A549 (cell line): ENCODE measurements at regions not wholly inside any gene's neighbourhood (a gene's known extent, or its start where the extent isn't known, plus 50 kb on each side); places are given as distances from the start of the nearest gene placed in this dataset.
A peak's percentile ranks its signal among the peaks of the same experiment; 100 is the strongest.

ENCODE experiments used
- ATAC-seq, 2 experiments: fragments of 200-7000 bp in 1 of 2; fragments of >200 bp in 1 of 2; cut with Nextera tagmentation in 1 of 2; cut with Tn5 transposase in 1 of 2; 3 replicates each; pipeline versions ENCODE4 v1.8.0 to v1.9.1; 2018 to 2020; ENCODE audit warnings: mild to moderate bottlenecking in 1 of 2, moderate library complexity in 1 of 2
- CTCF ChIA-PET: fragments of 300-600 bp; sonication (Branson Sonifier 250); formaldehyde crosslinking; extraction: SDS; loops from one replicate; lab custom pipeline; 2021; ENCODE audit warnings: antibody characterized with exemption, inconsistent platforms; lab: Yijun Ruan, JAX
- POLR2A ChIA-PET: fragments of 350-600 bp; formaldehyde crosslinking; extraction: SDS; loops from one replicate; lab custom pipeline; 2021; ENCODE audit warnings: antibody characterized with exemption, inconsistent platforms; lab: Yijun Ruan, JAX
- DNase-seq, 2 experiments: peaks; one replicate each; pipeline versions ENCODE4 v3.0.0 to v3.0.0-alpha.2; 2011 to 2016; ENCODE audit warnings: low read depth in 1 of 2, low spot score in 1 of 2
- FAIRE-seq: peaks from 2 replicates; lab custom pipeline; 2011; peaks lifted over from hg19 to GRCh38; lab: Jason Lieb, UNC
- H3K27ac ChIP-seq, 2 experiments: fragments of >200 bp; sonication (Bioruptor Twin); formaldehyde crosslinking; 3 replicates each; pipeline ENCODE4 v1.5.1; 2016 to 2017
- H3K4me1 ChIP-seq: fragments of >200 bp; sonication (Bioruptor Twin); formaldehyde crosslinking; 3 replicates; pipeline ENCODE4 v1.6.1; 2016
- H3K4me2 ChIP-seq: fragments of >200 bp; sonication (Bioruptor Twin); formaldehyde crosslinking; 3 replicates; pipeline ENCODE4 v1.6.1; 2016
- H3K4me3 ChIP-seq: fragments of >200 bp; sonication (Bioruptor Twin); formaldehyde crosslinking; 3 replicates; pipeline ENCODE4 v1.5.1; 2016
- H3K9me3 ChIP-seq: fragments of >200 bp; sonication (Bioruptor Twin); formaldehyde crosslinking; 3 replicates; pipeline ENCODE4 v1.6.1; 2016
- CHD2 ChIP-seq: fragments of 150-350 bp; IDR thresholded peaks from 2 replicates; pipeline ENCODE4 v1.6.1; 2014; ENCODE audit warnings: low read length; ENCODE audit not compliant: partially characterized antibody
- CHD4 ChIP-seq: fragments of 200-600 bp; sonication (generic); IDR thresholded peaks from 2 replicates; pipeline ENCODE4 v1.6.1; 2016; ENCODE audit warnings: antibody characterized with exemption, mild to moderate bottlenecking, borderline replicate concordance
- EHF ChIP-seq: fragments of 250-450 bp; sonication (Bioruptor Pico); IDR thresholded peaks from 2 replicates; pipeline ENCODE4 v1.5.0; 2020; ENCODE audit warnings: mild to moderate bottlenecking
- EHMT2 ChIP-seq: fragments of 200-600 bp; sonication (generic); IDR thresholded peaks from 2 replicates; pipeline ENCODE4 v1.6.1; 2016; ENCODE audit warnings: antibody characterized with exemption, low read depth, mild to moderate bottlenecking, moderate library complexity
- EP300 ChIP-seq, 2 experiments: fragments of >200 bp; sonication (Bioruptor Twin); formaldehyde crosslinking; IDR thresholded peaks; 2 replicates in 1 of 2; 3 replicates in 1 of 2; pipeline ENCODE4 v1.6.1; 2016 to 2017
- HOXB5 ChIP-seq: fragments of 250-450 bp; sonication (Bioruptor Pico); IDR thresholded peaks from 2 replicates; pipeline ENCODE4 v1.5.0; 2020; ENCODE audit warnings: mild to moderate bottlenecking, moderate library complexity
- JUN ChIP-seq, 2 experiments: fragments of >200 bp; sonication (Bioruptor Twin); formaldehyde crosslinking; IDR thresholded peaks; 2 replicates in 1 of 2; 3 replicates in 1 of 2; pipeline ENCODE4 v1.6.1; 2016 to 2017
- MAFK ChIP-seq: fragments of 450-650 bp; IDR thresholded peaks from 2 replicates; pipeline ENCODE4 v1.6.1; 2014; ENCODE audit not compliant: partially characterized antibody
- MAZ ChIP-seq: fragments of 150-350 bp; IDR thresholded peaks from 2 replicates; pipeline ENCODE4 v1.6.1; 2014; ENCODE audit warnings: antibody characterized with exemption, low read depth, low read length, borderline replicate concordance
- MYC ChIP-seq: IDR thresholded peaks from 2 replicates; pipeline ENCODE4 v1.6.1; 2012; ENCODE audit warnings: mild to moderate bottlenecking, inconsistent platforms, low read length, improper control_type of control experiment, borderline replicate concordance
- NR3C1 ChIP-seq: fragments of >200 bp; sonication (Bioruptor Twin); formaldehyde crosslinking; IDR thresholded peaks from 3 replicates; pipeline ENCODE4 v1.6.1; 2017
- PBX3 ChIP-seq: IDR thresholded peaks from 2 replicates; pipeline ENCODE4 v1.6.1; 2012
- POLR2A ChIP-seq: IDR thresholded peaks from 2 replicates; pipeline ENCODE4 v1.6.1; 2012; ENCODE audit warnings: mild to moderate bottlenecking, low read length
- POLR2AphosphoS2 ChIP-seq: conservative IDR thresholded peaks from 2 replicates; pipeline ENCODE4 v1.6.1; 2012; ENCODE audit warnings: low read length, improper control_type of control experiment, inconsistent platforms
- RAD21 ChIP-seq, 2 experiments: fragments of >200 bp in 1 of 2; sonication (Bioruptor Twin) in 1 of 2; formaldehyde crosslinking in 1 of 2; IDR thresholded peaks in 1 of 2; conservative IDR thresholded peaks in 1 of 2; 2 replicates in 1 of 2; 3 replicates in 1 of 2; pipeline ENCODE4 v1.6.1; 2012 to 2018; ENCODE audit warnings: inconsistent platforms in 1 of 2
- RARB ChIP-seq: fragments of 250-450 bp; sonication (Bioruptor Pico); IDR thresholded peaks from 2 replicates; pipeline ENCODE4 v1.8.0; 2021; ENCODE audit warnings: mild to moderate bottlenecking, moderate library complexity
- ZC3H11A ChIP-seq: fragments of 450-650 bp; IDR thresholded peaks from 2 replicates; pipeline ENCODE4 v1.6.1; 2014; ENCODE audit warnings: antibody characterized with exemption, mild to moderate bottlenecking
- ZFP36 ChIP-seq: fragments of 450-650 bp; IDR thresholded peaks from 2 replicates; pipeline ENCODE4 v1.6.1; 2014; ENCODE audit warnings: borderline replicate concordance; ENCODE audit not compliant: partially characterized antibody
- ZSCAN20 ChIP-seq: fragments of 250-450 bp; sonication (Bioruptor Pico); IDR thresholded peaks from 2 replicates; pipeline ENCODE4 v1.8.0; 2022; ENCODE audit warnings: mild to moderate bottlenecking, moderate library complexity
- WGBS: methylation state at CpG from one replicate; pipeline ENCODE4 v1.1.6; 2017; ENCODE audit errors: missing lambda C conversion rate; 5-methylcytosine and 5-hydroxymethylcytosine counted together
- TF ChIP-seq, protein P1 (sequence below): fragments of >200 bp; sonication (Bioruptor Twin); formaldehyde crosslinking; IDR thresholded peaks from 3 replicates; pipeline ENCODE4 v1.6.1; 2016
- TF ChIP-seq, protein P2 (sequence below): fragments of 450-650 bp; IDR thresholded peaks from 2 replicates; pipeline ENCODE4 v1.6.1; 2014; ENCODE audit warnings: antibody characterized with exemption
- TF ChIP-seq, protein P3 (sequence below): fragments of >200 bp; sonication (Bioruptor Twin); formaldehyde crosslinking; IDR thresholded peaks from 2 replicates; pipeline ENCODE4 v1.6.1; 2016

- TF ChIP-seq, protein P1, sequence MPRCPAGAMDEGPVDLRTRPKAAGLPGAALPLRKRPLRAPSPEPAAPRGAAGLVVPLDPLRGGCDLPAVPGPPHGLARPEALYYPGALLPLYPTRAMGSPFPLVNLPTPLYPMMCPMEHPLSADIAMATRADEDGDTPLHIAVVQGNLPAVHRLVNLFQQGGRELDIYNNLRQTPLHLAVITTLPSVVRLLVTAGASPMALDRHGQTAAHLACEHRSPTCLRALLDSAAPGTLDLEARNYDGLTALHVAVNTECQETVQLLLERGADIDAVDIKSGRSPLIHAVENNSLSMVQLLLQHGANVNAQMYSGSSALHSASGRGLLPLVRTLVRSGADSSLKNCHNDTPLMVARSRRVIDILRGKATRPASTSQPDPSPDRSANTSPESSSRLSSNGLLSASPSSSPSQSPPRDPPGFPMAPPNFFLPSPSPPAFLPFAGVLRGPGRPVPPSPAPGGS = no peak
- TF ChIP-seq, all 56 proteins: peak for 0
These were observed 136.9 kb upstream of the FBXO11 start (continued) for GRCh38 chr2:48043131-48043700.

- H3K4me1 ChIP-seq = no peaks in the 10 kb centered on the region
- TF ChIP-seq EHMT2 (no peak), EHF (CRISPR knock-in tag) (no peak), ZC3H11A (no peak), MAZ (no peak), RARB (CRISPR knock-in tag) (no peak), ZSCAN20 (CRISPR knock-in tag) (no peak), JUN (IDR thresholded peaks at IDR 0.05) (no peak), POLR2A (no peak)
- TF ChIP-seq, protein P2, sequence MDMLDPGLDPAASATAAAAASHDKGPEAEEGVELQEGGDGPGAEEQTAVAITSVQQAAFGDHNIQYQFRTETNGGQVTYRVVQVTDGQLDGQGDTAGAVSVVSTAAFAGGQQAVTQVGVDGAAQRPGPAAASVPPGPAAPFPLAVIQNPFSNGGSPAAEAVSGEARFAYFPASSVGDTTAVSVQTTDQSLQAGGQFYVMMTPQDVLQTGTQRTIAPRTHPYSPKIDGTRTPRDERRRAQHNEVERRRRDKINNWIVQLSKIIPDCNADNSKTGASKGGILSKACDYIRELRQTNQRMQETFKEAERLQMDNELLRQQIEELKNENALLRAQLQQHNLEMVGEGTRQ = no peak
- TF ChIP-seq, all 56 proteins: peak for 0
- DNase-seq = peak in 1 of 2 experiments; percentile 5
These were observed 137.4 kb upstream of the FBXO11 start for GRCh38 chr2:48043746-48044145.

DNA sequence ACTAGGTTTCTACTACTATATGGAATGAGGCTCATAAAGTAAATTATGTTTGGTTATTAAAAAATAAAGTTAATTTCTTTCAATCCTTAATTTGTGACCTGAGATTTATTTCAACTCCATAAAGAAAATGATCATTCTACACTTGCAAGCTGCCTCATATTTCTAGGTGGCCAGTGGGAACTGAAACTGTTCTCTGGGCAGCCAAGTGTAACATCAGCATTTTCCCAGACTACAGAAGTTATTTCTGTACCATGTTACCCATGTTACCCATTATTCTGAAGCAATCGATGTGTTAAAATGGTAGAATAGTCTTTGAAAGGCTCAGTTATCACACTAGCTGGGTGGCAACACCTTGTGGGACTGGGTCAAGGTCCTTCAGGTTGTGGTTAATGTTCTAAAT, 139.3 kb upstream of the FBXO11 start:
- POLR2A ChIA-PET = no interaction called here
- DNase-seq = no peak
- H3K4me3 ChIP-seq = no peak overlapping the region
- H3K9me3 ChIP-seq = no peaks in the 10 kb centered on the region; the same call in 2 of the 3 replicates
- H3K4me2 ChIP-seq = no peak overlapping the region
- CTCF ChIA-PET = interaction anchor here (0.9 kb wide), 1 partner anchor 12 kb away, joined by 3 read pairs; no protein-coding TSS in a partner anchor
- TF ChIP-seq MAFK (no peak), MYC (no peak), EP300 (IDR thresholded peaks at IDR 0.05) (no peak), HOXB5 (CRISPR knock-in tag) (no peak), CHD2 (no peak), CHD4 (no peak), PBX3 (no peak), ZFP36 (no peak), RAD21 (conservative IDR thresholded peaks at IDR 0.05 in 1 of 2, IDR thresholded peaks at IDR 0.05 in 1 of 2) (no peak), POLR2AphosphoS2 (no peak), NR3C1 (no peak), JUN (IDR thresholded peaks at IDR 0.05) (no peak)
- TF ChIP-seq, protein P3, sequence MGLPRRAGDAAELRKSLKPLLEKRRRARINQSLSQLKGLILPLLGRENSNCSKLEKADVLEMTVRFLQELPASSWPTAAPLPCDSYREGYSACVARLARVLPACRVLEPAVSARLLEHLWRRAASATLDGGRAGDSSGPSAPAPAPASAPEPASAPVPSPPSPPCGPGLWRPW = no peak
- ATAC-seq = no peak
- 7% methylated on average over 1 of the region's 1 CpG for WGBS
- no peaks in the 10 kb centered on the region for H3K4me1 ChIP-seq
- no peak overlapping the region for H3K27ac ChIP-seq
- FAIRE-seq = no peak

More at GRCh38 chr2:48043746-48044145, 137.4 kb upstream of the FBXO11 start:
- no peak overlapping the region for H3K27ac ChIP-seq
- no peak for FAIRE-seq
- ATAC-seq = no peak
- WGBS = 21% methylated on average over 3 of the region's 3 CpGs
- no peaks in the 10 kb centered on the region; the same call in 2 of the 3 replicates for H3K9me3 ChIP-seq
- no peak overlapping the region for H3K4me2 ChIP-seq
- ChIA-PET POLR2A (no interaction called here), CTCF (no interaction called here)
- no peak overlapping the region for H3K4me3 ChIP-seq
